ENCODE measurements at regions not wholly inside any gene's neighbourhood (a gene's known extent, or its start where the extent isn't known, plus 50 kb on each side); places are given as distances from the start of the nearest gene placed in this dataset.
"Not testable (repeated sequence)": the region's sequence is repeated elsewhere in the genome, so short reads cannot be mapped to it uniquely, and the experiment has no call there.

DNA sequence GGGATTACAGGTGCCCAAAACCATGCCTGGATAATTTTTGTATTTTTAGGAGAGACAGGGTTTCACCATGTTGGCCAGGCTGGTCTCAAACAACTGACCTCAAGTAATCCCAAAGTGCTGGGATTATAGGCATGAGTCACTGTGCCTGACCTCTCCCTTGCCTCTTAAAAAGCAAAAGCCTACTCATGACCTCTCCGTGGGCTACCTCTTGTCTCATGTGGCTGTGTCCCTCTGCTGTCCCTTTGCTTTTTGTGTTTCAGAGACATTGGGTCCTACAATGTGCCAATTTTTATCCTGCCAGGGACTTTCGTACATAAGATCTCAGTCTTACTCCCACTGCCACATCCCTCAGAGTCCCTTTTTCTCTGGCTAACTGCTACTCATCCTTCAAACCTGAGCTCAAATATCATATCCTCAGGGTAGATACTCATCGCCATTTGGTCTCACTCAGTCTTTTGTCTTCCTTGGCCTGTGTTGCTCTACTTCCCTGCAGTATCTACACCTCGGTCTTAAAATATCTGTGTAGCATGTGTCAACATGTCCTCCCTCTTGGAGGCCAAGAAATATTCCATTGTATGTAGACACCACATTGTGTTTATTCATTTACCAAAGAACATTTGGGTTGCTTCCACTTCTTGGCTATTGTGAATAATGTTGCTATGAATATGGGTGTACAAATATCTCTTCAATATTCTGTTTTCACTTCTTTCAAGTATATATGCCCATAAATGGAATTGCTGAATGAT, 465.0 kb upstream of the KLF6 start:
- DNase-seq (ENCODE audit: extremely low read depth in 1 of 2, low read depth in 1 of 2), result no peak

DNA sequence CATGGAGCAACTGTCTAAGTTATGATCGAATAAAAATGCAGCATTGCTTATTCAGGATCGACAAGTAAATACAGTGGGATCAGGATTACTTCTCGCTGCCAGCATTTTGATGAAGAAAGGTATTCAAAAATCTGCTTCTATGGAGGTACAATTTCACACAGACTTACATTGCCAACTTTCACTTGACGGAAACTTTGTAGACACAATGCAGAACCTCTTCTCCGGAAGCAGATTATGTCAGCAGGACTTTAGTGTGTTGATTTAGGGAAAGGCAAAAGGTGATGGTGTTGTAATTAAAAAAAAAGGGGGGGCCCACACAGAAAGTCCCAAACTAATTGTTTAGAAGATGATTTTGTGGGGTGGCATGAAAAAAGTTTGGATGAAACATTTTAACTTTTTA, 462.4 kb upstream of the KLF6 start:
- no peak for DNase-seq (ENCODE audit: extremely low read depth in 1 of 2, low read depth in 1 of 2)

DNA sequence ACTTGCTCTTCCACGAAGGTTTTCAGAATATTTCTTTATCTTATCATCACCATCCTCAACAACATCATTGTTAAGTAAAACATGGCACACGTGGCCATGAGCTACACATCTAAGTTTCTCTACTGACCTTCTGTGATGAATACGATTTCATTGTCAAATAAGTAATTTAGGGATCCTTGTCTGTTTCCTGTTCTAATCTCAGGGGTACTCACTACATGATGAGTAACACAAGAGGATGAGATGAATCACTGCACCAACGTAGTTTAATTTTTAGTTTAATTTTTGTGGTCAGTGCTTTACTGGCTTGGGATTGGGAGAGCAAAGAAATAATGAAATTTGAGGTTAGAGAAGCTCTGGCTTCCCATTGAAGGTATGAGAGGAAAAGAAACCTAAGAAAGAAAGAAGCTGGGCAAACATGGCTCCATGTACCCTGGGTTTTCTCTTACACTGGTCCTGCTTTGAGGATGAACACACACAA, 461.9 kb upstream of the KLF6 start:
- no peak for DNase-seq (ENCODE audit: extremely low read depth in 1 of 2, low read depth in 1 of 2)

DNA sequence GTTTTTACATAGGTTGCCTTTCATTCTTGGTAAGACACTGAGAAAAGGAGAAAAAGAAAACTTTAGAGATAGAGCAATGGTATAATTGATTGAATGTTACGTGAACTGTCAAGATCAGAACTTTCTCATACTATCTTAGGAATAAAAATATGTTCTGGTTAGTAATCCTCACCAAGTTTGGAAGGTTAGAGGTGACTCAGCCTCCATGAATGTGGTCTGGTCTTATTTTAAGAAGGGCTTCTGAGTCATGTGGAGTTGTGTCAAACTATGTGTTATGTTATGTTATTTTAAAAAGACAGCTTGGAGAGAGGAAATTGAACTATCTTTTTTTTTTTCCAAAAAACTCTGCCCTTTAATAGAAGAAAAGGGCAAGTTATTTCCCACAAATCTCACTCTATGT, 458.6 kb upstream of the KLF6 start:
- DNase-seq (ENCODE audit: extremely low read depth in 1 of 2, low read depth in 1 of 2), result no peak

DNA sequence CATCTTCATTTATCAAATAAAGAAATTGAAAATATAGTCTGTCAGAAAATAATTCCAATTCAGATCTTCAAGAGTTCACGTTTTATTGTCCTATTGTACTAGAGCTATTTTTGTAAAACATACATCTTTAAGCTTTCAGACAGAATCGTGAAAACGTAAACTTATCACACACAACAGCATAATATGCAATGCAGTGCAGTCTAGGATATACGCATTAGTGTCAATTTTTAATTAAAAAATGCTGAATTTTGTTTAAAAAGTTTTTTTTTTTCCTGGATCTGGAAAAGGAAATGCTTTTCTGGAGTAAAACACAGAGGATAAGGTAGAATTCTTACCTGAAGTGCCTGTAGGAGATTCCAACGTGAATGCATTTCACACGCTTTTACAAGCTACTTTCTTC, 458.2 kb upstream of the KLF6 start:
- DNase-seq (ENCODE audit: extremely low read depth in 1 of 2, low read depth in 1 of 2), result no peak

DNA sequence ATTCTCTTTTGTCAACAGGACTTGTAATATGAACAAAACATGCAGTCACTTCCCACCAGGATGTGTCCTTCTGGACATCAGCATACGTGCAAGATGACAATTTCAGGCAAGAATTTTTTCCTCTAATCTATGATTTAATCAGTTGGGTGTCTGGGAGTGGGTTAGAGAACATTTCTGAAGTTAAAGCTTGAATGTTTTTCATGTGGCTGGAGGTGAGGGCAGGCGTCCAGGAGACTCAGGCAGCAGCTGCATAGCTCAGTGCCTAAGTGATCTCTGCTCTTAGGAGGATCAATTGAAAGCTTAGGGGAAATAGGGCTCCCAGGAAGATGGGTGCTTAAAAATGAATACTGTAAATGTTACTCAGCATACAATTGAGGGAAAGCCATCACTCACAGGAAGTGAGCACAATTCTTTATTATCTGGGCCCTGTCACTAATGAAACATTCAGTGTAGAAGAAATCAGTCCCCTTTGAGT, 457.6 kb upstream of the KLF6 start:
- no peak for DNase-seq (ENCODE audit: extremely low read depth in 1 of 2, low read depth in 1 of 2)

DNA sequence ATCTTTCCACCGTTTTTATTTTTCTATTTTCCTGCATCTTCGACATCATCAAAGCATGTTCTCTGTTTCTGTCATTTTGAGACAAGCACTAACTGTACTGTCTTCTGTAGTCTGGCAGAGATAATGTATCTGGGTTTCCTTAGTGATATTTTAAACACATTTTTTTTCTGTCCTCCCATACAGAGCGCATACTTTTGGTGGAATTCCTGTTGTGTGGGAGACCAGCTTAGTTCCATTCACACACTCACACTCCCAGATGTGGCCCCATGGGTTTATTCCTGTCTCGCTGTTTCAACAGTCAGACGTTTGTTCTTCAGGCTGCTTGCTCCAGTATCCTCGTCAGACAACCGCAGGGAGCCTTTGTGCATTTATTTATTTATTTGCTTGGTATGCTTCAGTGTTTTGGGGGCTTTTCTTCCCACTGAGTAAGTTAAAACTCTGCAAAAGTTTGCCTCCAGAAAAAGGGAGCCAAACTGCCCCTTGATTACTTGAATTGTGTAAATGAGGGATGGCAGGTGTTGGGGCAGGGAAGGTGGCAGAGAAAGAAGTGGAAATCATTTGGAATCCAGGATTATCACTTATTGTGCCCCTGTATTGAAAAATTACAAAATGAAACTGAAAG, 456.8 kb upstream of the KLF6 start:
- no peak for DNase-seq (ENCODE audit: extremely low read depth in 1 of 2, low read depth in 1 of 2)

DNA sequence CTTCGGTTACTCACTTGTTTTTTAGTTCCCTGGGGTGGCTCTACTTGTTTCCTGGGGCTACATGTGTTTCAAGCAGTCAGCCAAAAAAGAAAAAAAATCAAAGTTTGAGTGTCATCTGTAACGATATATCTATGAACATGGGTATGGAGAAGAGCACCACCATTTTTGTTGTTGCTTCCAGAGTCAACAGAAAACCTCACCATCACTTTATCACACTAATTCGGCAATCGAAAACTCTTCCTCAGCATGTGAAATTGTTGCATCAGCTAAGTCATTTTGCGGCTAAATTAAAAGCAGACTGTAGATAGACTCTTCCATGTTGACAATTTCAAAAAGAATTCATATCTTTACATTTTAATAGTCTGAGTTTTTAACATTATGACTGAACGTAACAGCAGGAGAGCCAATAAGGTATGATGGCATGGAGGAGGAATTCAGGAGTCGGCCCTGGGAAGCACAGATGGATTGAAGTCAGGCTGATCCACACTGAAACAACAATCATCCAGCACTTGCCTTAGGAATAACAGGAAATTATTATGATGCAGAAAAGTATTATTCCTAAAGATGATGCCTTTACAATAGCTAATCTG, 455.7 kb upstream of the KLF6 start:
- no peak for DNase-seq (ENCODE audit: extremely low read depth in 1 of 2, low read depth in 1 of 2)

DNA sequence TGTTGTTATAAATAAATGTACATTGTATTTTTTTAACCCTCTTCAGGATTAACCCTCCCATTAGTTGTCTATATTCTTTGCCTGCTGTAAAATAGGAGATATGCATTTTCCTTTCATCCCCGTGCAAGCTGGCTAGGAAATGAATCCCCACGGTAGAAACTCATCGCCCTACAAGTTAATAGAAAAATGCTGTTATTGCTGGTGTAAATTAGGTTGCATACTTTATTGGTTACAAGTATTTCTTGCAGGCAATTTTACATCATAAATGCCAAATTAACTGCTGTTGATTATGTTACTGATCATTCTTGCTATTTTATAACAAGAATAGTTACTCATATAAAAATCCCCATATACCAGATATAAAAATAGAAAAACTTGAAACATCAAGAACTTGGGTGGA, 454.2 kb upstream of the KLF6 start:
- no peak for DNase-seq (ENCODE audit: extremely low read depth in 1 of 2, low read depth in 1 of 2)

DNA sequence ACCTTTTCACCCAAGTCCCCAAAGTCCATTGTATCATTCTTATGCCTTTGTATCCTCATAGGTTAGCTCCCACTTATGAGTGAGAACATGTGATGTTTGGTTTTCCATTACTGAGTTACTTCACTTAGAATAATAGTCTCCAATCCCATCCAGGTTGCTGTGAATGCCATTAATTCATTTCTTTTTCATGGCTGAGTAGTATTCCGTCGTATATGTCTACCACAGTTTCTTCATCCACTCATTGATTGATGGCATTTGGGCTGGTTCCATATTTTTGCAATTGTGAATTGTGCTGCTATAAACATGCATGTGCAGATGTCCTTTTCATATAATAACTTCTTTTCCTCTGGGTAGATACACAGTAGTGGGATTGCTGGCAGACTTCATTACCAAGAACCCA, 451.9 kb upstream of the KLF6 start:
- DNase-seq (ENCODE audit: extremely low read depth in 1 of 2, low read depth in 1 of 2), result not testable (repeated sequence)

DNA sequence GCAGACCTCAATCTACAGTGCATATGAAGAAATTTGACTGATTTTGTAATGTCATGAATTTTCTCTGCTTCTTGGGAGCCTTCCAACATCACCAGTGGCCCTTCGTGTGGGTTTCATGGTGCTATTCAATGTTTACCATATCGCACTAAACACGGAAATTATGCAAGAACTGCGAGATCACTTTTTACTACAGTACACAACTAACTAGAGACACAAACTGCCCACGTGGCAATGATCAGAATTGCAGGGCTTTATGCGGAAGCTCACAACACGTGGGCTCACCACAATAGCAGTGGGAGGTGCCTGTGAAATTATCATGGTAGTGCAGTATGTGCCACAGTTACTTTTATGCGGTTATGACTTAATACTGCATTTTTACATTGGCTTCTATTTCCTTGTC, 449.7 kb upstream of the KLF6 start:
- peak in 1 of 2 donors; percentile 29 for DNase-seq (ENCODE audit: extremely low read depth in 1 of 2, low read depth in 1 of 2)

DNA sequence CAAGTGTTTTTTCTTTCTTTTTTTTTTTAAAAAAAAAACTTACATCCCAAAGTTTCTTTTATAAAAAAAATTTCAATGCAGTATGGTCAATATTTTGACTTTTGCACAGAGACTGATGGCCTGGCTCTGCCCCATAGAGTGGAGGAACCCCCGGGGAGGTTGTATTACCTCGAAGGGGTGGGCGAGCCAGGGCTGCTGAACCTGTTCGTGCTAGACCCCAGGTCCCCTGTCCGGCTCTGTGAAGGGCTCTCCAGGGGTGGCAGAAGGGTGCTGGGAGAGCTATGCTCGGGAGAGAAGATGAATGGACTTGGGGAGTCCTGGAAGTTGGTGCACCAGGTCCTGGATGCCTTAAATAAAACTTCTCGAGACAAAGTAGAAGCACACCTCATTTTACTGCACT, 446.4 kb upstream of the KLF6 start:
- DNase-seq (ENCODE audit: extremely low read depth in 1 of 2, low read depth in 1 of 2), result no peak

DNA sequence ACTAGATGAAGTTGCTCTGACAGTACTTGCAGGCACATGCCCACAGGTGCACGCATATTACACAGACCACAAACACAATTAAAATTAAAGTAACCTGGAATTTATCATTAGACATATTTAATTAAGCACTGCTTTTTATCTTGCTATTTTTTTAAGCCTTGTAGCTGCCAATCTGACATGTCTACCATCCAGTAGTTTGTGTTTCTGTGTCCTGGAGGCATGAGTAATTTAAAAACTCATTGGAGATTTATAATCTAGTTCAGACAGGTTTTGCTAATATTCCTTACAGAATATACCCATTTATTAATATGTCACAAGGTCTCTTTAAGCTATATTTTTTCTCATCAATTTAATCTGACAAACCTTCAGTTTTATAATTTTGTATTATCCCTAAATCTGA, 445.0 kb upstream of the KLF6 start:
- DNase-seq (ENCODE audit: extremely low read depth in 1 of 2, low read depth in 1 of 2), result no peak

DNA sequence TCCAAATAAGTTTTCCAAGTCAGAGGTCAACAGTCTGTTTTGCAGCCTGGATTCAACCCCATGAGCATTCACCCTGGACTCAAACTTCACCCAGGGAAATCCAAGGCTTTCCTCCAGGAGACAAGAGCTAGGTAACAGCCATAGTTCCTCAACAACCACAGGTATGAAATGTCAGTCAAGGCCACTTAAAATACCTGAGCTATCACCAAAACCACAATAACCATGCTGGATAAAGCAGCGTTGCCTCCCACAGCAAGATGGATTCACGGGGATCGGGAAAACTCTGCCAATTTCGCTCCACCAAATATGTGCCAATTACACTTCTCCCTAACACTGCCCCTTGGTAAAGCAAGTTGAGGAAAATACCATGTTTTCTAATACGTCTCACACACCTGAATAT, 444.1 kb upstream of the KLF6 start:
- no peak for DNase-seq (ENCODE audit: extremely low read depth in 1 of 2, low read depth in 1 of 2)

DNA sequence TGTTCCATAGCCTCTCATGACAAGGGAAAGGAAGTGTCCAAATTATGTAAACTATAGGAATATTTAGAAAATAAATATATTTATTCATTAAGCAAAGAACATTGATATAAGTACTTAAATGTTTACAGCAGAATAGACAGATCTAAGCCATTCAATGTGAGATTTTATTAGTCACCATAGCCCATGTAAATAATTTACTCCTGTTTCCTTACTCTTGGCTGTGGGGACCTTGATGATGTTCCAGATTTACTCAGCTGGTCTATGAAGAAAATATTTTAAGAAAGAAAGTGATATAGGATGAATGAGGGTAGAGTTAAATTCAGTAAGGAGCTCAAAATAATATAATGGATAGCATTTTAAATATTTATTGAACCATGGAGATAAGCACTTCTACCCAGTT, 442.6 kb upstream of the KLF6 start:
- no peak for DNase-seq (ENCODE audit: extremely low read depth in 1 of 2, low read depth in 1 of 2)

DNA sequence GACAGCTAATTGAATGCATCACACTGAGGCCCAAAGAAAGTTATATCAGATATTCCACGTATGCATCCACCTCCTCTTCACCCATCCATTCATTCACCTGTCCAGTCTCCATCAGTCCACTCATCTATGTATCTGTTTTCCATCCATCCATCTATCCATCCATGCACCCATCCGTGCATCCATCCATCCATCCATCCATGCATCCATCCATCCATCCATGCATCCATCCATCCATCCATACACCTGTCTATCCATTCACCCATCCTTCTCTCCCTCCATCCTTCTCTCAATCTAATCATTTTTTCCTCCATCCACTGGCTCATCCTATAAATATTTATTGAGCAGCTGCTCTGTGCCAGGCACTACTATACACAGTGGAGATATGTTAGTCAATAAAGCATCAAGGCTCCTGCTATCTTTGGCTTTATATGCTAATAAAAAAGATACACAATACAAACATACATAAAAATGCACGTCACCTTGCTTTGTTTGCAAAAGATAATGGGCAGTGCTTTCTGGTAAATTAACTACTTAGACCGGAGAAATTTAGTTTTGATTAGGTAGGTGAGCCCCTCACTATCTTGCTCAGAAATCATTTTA, 442.0 kb upstream of the KLF6 start:
- no peak for DNase-seq (ENCODE audit: extremely low read depth in 1 of 2, low read depth in 1 of 2)

DNA sequence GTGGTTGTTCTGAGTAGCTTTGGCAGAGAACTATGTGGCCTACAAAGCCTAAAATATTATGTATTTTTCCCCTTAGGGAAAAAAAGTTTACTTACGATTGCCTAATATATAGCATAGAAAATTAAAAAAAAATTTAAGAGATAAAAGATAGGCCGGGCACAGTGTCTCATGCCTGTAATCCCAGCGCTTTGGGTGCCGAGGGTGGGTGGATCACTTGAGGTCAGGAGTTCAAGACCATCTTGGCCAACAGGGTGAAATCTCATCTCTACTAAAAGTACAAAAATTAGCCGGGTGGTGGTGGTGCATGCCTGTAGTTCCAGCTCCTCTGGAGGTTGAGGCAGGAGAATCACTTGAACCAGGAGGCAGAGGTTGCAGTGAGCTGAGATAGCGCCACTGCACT, 439.2 kb upstream of the KLF6 start:
- DNase-seq (ENCODE audit: extremely low read depth in 1 of 2, low read depth in 1 of 2), result no peak

DNA sequence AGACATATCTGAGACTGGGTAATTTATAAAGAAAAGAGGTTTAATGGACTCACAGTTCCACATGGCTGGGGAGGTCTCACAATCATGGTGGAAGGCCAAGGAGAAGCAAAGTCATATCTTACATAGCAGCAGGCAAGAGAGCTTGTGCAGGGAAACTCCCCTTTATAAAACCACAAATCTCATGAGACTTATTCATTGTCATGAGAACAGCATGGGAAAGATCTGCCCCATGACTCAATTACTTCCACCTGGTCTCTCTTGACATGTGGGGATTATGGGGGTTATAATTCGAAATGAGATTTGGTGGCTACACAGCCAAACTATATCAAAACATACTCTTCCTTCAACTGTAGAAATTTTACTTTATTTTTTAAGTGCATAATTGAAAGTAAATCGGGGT, 436.3 kb upstream of the KLF6 start:
- DNase-seq (ENCODE audit: extremely low read depth in 1 of 2, low read depth in 1 of 2), result not testable (repeated sequence)

DNA sequence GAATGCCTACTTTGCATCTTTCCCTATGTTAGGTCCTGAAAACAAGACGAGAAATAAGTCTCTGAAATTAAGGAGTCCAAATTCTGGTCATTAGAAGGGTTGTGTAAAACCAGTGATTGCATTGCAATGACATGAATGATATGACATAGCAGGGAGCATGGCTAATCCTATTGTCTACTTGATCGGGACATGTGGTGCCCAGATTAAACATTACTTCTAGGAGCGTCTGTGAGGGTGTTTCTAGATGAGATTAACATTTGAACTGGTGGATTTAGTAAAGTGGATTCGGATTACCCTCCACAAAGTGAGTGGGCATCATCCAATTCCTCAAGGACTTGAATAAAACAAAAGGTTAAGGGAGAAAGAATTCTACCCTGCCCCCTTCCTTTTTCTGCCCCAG, 434.9 kb upstream of the KLF6 start:
- DNase-seq (ENCODE audit: extremely low read depth in 1 of 2, low read depth in 1 of 2), result no peak

DNA sequence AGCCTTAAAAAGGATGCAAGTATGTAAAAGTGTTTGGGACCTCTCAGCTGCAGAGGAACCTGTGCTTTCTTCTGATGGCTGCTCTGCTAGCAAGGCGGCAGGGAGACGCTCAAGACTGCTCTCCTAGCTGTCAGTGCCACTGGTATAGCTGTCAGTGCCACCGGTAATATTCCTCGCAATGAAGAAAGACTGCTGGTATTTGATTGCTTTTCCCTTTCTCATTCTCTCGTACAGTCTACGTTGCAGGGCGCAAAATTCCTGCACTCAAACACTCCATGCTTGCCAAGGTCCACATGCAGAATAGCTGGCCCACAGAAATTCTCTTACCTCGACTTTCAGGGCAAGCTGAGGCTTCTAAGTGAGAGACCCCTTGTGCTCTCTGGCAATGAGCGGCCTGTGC, 432.6 kb upstream of the KLF6 start:
- DNase-seq (ENCODE audit: extremely low read depth in 1 of 2, low read depth in 1 of 2), result no peak

DNA sequence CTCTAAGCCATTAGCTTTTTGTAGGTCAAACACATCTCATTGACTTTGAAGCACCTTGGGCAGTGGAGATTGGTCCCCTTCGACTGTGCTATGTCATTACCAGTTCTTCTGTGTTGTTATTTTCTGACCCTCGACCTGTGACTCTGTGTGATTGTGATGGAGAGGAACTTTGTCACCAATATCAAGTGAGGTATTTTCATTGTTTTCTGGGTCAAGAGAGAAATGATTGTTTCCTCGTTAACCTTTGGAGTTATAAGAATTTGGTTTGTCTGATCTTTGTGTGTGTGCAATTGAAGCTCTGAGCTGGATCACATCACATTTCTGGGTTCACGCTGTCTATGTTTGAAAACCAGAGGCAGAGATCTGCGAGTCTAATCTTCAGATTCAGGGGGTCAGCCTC, 432.2 kb upstream of the KLF6 start:
- no peak for DNase-seq (ENCODE audit: extremely low read depth in 1 of 2, low read depth in 1 of 2)

DNA sequence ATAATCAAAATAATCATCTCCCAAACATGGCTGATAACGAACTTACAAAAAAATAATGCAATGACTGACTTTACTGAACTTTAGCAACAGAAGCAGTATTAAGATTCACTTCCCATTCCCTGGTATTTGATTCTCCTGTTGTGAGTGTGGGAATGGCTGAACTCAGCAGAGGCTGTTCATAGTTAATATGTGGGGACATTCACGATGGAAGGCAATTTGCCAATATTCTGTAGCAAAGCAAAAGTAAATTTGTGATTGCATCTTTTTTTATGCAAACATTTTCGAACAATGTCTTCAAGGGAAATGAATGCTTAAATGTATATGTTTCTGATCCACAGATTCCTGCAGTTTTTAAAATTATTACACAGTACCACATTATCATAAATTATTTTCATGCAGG, 431.7 kb upstream of the KLF6 start:
- no peak for DNase-seq (ENCODE audit: extremely low read depth in 1 of 2, low read depth in 1 of 2)

All from stimulated activated CD8-positive, alpha-beta memory T cell treated with anti-CD3 and anti-CD28 coated beads, Interleukin-7, amount 100 ng/mL, for 48 hours (primary cell).